ENCODE measurements at regions not wholly inside any gene's neighbourhood (a gene's known extent, or its start where the extent isn't known, plus 50 kb on each side); places are given as distances from the start of the nearest gene placed in this dataset.
"Not testable (repeated sequence)": the region's sequence is repeated elsewhere in the genome, so short reads cannot be mapped to it uniquely, and the experiment has no call there.

- Histone ChIP-seq H3K27me3 (ENCODE audit: insufficient read depth, low read depth, low read length) (no peaks in the 10 kb centered on the region), H3K4me2 (ENCODE audit: low read length) (no peak overlapping the region), H3F3A (ENCODE audit: insufficient read depth, low read length, poor library complexity, severe bottlenecking) (no peaks in the 10 kb centered on the region), H2AFZ (ENCODE audit: low read depth, low read length) (no peak overlapping the region), H4K20me1 (ENCODE audit: insufficient read depth) (no peaks in the 10 kb centered on the region), H3K27ac (ENCODE audit: low read length) (no peak overlapping the region), H3K36me3 (ENCODE audit: insufficient read depth, low read length) (no peaks in the 10 kb centered on the region), H3K9me2 (ENCODE audit: insufficient read depth, low read length) (no peaks in the 10 kb centered on the region), H3K79me2 (replicated peaks; ENCODE audit: insufficient read depth, low read length) (no peaks in the 10 kb centered on the region), H3K9me3 (ENCODE audit: low read length) (peaks cover 3% of the 10 kb centered on the region), H3K9ac (ENCODE audit: low read length) (no peak overlapping the region), H3K4me3 (ENCODE audit: low read length) (no peak overlapping the region)
- TF ChIP-seq TAF1 (IDR thresholded peaks at IDR 0.05; ENCODE audit: low read depth) (no peak), EP300 (conservative IDR thresholded peaks at IDR 0.05; ENCODE audit: poor library complexity, severe bottlenecking) (no peak), EZH2 (IDR thresholded peaks at IDR 0.05; ENCODE audit: borderline replicate concordance, insufficient read depth, low read length, poor library complexity, severe bottlenecking) (no peak), MXI1 (conservative IDR thresholded peaks at IDR 0.05; ENCODE audit: poor library complexity, severe bottlenecking) (no peak), SMC3 (conservative IDR thresholded peaks at IDR 0.05; ENCODE audit: poor library complexity) (no peak), POLR2AphosphoS5 (IDR thresholded peaks at IDR 0.05) (no peak), CTCF (IDR thresholded peaks at IDR 0.05; ENCODE audit: poor library complexity, severe bottlenecking) (no peak), RAD21 (conservative IDR thresholded peaks at IDR 0.05) (no peak), REST (IDR thresholded peaks at IDR 0.05; ENCODE audit: borderline replicate concordance) (no peak)
Observed at GRCh38 chr5:165410476-165410875, 1905.1 kb downstream of the MAT2B start.

GRCh38 chr5:165411532-165411931, 1906.1 kb downstream of the MAT2B start:
- not testable (repeated sequence) for H3K9me2 ChIP-seq (ENCODE audit: insufficient read depth, low read length); H3K79me2 ChIP-seq (replicated peaks; ENCODE audit: insufficient read depth, low read length); H3K9me3 ChIP-seq (ENCODE audit: low read length); H2AFZ ChIP-seq (ENCODE audit: low read depth, low read length); H3K27me3 ChIP-seq (ENCODE audit: insufficient read depth, low read depth, low read length); H3K27ac ChIP-seq (ENCODE audit: low read length); H3F3A ChIP-seq (ENCODE audit: insufficient read depth, low read length, poor library complexity, severe bottlenecking); H4K20me1 ChIP-seq (ENCODE audit: insufficient read depth); H3K4me2 ChIP-seq (ENCODE audit: low read length); H3K4me3 ChIP-seq (ENCODE audit: low read length); H3K9ac ChIP-seq (ENCODE audit: low read length); H3K36me3 ChIP-seq (ENCODE audit: insufficient read depth, low read length)

GRCh38 chr5:165420493-165420892, 1915.1 kb downstream of the MAT2B start:
- Histone ChIP-seq H3K27ac (ENCODE audit: low read length) (no peak overlapping the region), H4K20me1 (ENCODE audit: insufficient read depth) (no peaks in the 10 kb centered on the region), H3K9me2 (ENCODE audit: insufficient read depth, low read length) (no peaks in the 10 kb centered on the region), H3K36me3 (ENCODE audit: insufficient read depth, low read length) (no peaks in the 10 kb centered on the region), H3K27me3 (ENCODE audit: insufficient read depth, low read depth, low read length) (no peaks in the 10 kb centered on the region), H3K4me3 (ENCODE audit: low read length) (no peak overlapping the region), H2AFZ (ENCODE audit: low read depth, low read length) (no peak overlapping the region), H3K9me3 (ENCODE audit: low read length) (no peaks in the 10 kb centered on the region), H3K9ac (ENCODE audit: low read length) (no peak overlapping the region), H3F3A (ENCODE audit: insufficient read depth, low read length, poor library complexity, severe bottlenecking) (no peaks in the 10 kb centered on the region), H3K4me2 (ENCODE audit: low read length) (no peak overlapping the region), H3K79me2 (replicated peaks; ENCODE audit: insufficient read depth, low read length) (no peaks in the 10 kb centered on the region)
- TF ChIP-seq EZH2 (IDR thresholded peaks at IDR 0.05; ENCODE audit: borderline replicate concordance, insufficient read depth, low read length, poor library complexity, severe bottlenecking) (no peak), MXI1 (conservative IDR thresholded peaks at IDR 0.05; ENCODE audit: poor library complexity, severe bottlenecking) (no peak), TAF1 (IDR thresholded peaks at IDR 0.05; ENCODE audit: low read depth) (no peak), REST (IDR thresholded peaks at IDR 0.05; ENCODE audit: borderline replicate concordance) (no peak), CTCF (IDR thresholded peaks at IDR 0.05; ENCODE audit: poor library complexity, severe bottlenecking) (no peak), SMC3 (conservative IDR thresholded peaks at IDR 0.05; ENCODE audit: poor library complexity) (no peak), POLR2AphosphoS5 (IDR thresholded peaks at IDR 0.05) (no peak), EP300 (conservative IDR thresholded peaks at IDR 0.05; ENCODE audit: poor library complexity, severe bottlenecking) (no peak), RAD21 (conservative IDR thresholded peaks at IDR 0.05) (no peak)
